ENCODE measurements at regions not wholly inside any gene's neighbourhood (a gene's known extent, or its start where the extent isn't known, plus 50 kb on each side); places are given as distances from the start of the nearest gene placed in this dataset.

GRCh38 chr14:27506272-27506671, 908.4 kb upstream of the NOVA1 start:
- TF ChIP-seq POLR2A (IDR thresholded peaks at IDR 0.05) (no peak), CTCF (IDR thresholded peaks at IDR 0.05) (no peak)
- WGBS, 2 donors, result 82 to 83% methylated on average over 1 of the region's 1 CpG
- H3K36me3 ChIP-seq (ENCODE audit: low read depth, missing control alignments), result no peaks in the 10 kb centered on the region
- no peak overlapping the region for H3K27ac ChIP-seq
- DNase-seq, result no peak
- no peaks in the 10 kb centered on the region for H3K4me1 ChIP-seq
- no peaks in the 10 kb centered on the region for H3K9me3 ChIP-seq
- intact Hi-C loops (cut with DNase I; ENCODE audit: low total_unique reads), result no loop called here
- H3K4me3 ChIP-seq, result no peak overlapping the region
- H3K27me3 ChIP-seq, result no peaks in the 10 kb centered on the region

GRCh38 chr14:27528328-27528727, 930.5 kb upstream of the NOVA1 start:
- Histone ChIP-seq H3K4me1 (no peaks in the 10 kb centered on the region), H3K36me3 (ENCODE audit: low read depth, missing control alignments) (no peaks in the 10 kb centered on the region), H3K27me3 (no peaks in the 10 kb centered on the region), H3K4me3 (no peak overlapping the region), H3K9me3 (no peaks in the 10 kb centered on the region), H3K27ac (no peak overlapping the region)
- TF ChIP-seq POLR2A (IDR thresholded peaks at IDR 0.05) (no peak), CTCF (IDR thresholded peaks at IDR 0.05) (peak in 2 of 3 experiments; percentile 14 to 22)
- intact Hi-C loops (cut with DNase I; ENCODE audit: low total_unique reads), result no loop called here
- DNase-seq, result no peak
- WGBS, 2 donors, result 5 to 32% methylated on average over 1 of the region's 1 CpG

DNA sequence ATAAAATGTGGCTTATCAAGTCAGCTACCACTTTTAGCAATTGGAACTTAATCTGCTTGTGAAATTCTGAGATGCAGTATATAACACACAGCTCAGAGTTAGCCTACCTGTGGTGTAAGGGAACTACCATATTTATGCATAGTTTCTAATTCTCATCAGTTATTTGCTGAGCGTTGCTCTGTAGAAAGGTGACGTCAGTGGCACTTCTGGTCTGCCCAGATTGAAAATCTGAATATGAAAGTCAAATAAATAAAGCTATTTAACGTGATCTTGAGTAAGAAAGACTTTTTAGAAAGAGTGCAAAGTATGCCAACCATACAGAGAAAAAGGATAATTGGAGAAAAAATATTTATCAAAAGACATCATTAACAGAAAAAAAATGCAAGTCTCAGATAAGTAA, 938.9 kb upstream of the NOVA1 start:
- no peaks in the 10 kb centered on the region for H3K9me3 ChIP-seq
- no peaks in the 10 kb centered on the region for H3K27me3 ChIP-seq
- H3K4me1 ChIP-seq, result no peaks in the 10 kb centered on the region
- no peaks in the 10 kb centered on the region for H3K36me3 ChIP-seq (ENCODE audit: low read depth, missing control alignments)
- H3K4me3 ChIP-seq, result no peak overlapping the region
- WGBS, 2 donors, result 85 to 94% methylated on average over 3 of the region's 3 CpGs
- TF ChIP-seq CTCF (IDR thresholded peaks at IDR 0.05) (no peak), POLR2A (IDR thresholded peaks at IDR 0.05) (no peak)
- no peak overlapping the region for H3K27ac ChIP-seq
- no peak for DNase-seq
- intact Hi-C loops (cut with DNase I; ENCODE audit: low total_unique reads), result no loop called here

GRCh38 chr14:27546111-27546510, 948.3 kb upstream of the NOVA1 start:
- Histone ChIP-seq H3K27me3 (no peaks in the 10 kb centered on the region), H3K27ac (no peak overlapping the region), H3K9me3 (no peaks in the 10 kb centered on the region), H3K36me3 (ENCODE audit: low read depth, missing control alignments) (no peaks in the 10 kb centered on the region), H3K4me1 (no peaks in the 10 kb centered on the region), H3K4me3 (no peak overlapping the region)
- intact Hi-C loops (cut with DNase I; ENCODE audit: low total_unique reads), result no loop called here
- no peak for DNase-seq
- no peak for TF ChIP-seq CTCF (IDR thresholded peaks at IDR 0.05)
- TF ChIP-seq POLR2A (IDR thresholded peaks at IDR 0.05), result no peak
- 40 to 46% methylated on average over 2 of the region's 2 CpGs for WGBS, 2 donors

DNA sequence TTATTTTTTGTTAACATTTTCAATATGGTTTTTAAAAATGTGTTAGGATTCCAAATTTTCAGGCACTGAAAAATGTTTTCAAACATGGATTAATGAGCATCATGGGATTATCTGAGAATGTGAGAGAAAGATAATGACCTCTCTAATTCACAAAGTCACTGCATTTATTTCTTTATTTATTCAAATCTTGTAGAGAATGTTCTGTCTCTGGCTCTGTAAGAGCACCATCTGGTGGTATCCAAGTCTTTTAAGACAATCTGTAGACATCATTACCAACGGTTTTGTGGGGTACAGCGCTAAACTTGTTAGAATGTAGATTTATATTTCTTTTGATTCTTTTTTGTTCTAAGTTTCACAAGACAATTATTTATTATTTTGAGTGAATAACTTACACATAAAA, 956.0 kb upstream of the NOVA1 start:
- WGBS, 2 donors, result 32 to 55% methylated on average over 2 of the region's 2 CpGs
- Histone ChIP-seq H3K9me3 (no peaks in the 10 kb centered on the region), H3K4me1 (no peaks in the 10 kb centered on the region), H3K27ac (no peak overlapping the region), H3K27me3 (no peaks in the 10 kb centered on the region), H3K36me3 (ENCODE audit: low read depth, missing control alignments) (no peaks in the 10 kb centered on the region), H3K4me3 (no peak overlapping the region)
- TF ChIP-seq CTCF (IDR thresholded peaks at IDR 0.05) (no peak), POLR2A (IDR thresholded peaks at IDR 0.05) (no peak)
- DNase-seq, result no peak
- intact Hi-C loops (cut with DNase I; ENCODE audit: low total_unique reads), result no loop called here
